Coronary artery (tissue), 2 donors: ENCODE measurements at regions not wholly inside any gene's neighbourhood (a gene's known extent, or its start where the extent isn't known, plus 50 kb on each side); places are given as distances from the start of the nearest gene placed in this dataset.

ENCODE experiments used
- DNase-seq: peaks from one replicate; pipeline ENCODE4 v3.0.0-alpha.2; 2017; ENCODE audit warnings: low spot score
- H3K27ac ChIP-seq, 2 donors: fragments of 200-600 bp; sonication (generic); one replicate each; pipeline ENCODE4 v1.5.1; 2016 to 2019
- H3K4me3 ChIP-seq: fragments of 200-600 bp; sonication (generic); 2 replicates; pipeline ENCODE4 v1.5.1; 2016; ENCODE audit warnings: mild to moderate bottlenecking, moderate library complexity
- CTCF ChIP-seq: fragments of 200-600 bp; sonication (generic); IDR thresholded peaks from one replicate; pipeline ENCODE4 v1.5.1; 2019; ENCODE audit warnings: antibody characterized with exemption

GRCh38 chr2:16466133-16466820 lies 199.4 kb downstream of the CYRIA start:
- no peak for TF ChIP-seq CTCF
- no peak overlapping the region for H3K27ac ChIP-seq
- no peak for DNase-seq
- H3K4me3 ChIP-seq, result no peak overlapping the region

DNA sequence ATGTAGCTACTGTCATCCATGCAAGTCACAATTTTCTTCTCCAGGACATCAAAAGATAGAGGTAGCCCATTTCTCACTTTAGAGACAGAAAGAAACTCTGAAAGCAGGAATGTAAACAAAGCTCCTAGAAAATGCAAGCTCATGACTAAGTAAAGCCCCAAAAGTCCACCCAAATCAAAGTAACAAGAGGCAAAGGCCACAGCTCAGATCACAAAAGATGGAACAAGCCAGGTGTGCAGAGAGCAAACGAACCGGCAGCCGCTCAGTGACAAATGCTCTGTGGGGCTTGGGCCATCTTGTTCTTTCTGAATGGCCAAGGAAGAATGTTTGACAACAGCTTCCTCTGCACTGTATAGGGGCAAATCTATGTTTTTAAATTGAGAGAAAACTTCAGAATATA lies 201.0 kb downstream of the CYRIA start:
- Histone ChIP-seq H3K27ac (no peak overlapping the region), H3K4me3 (no peak overlapping the region)
- no peak for TF ChIP-seq CTCF
- DNase-seq, result no peak

- no peak for TF ChIP-seq CTCF
- H3K27ac ChIP-seq, result no peak overlapping the region
- no peak for DNase-seq
- H3K4me3 ChIP-seq, result no peak overlapping the region
Observed at GRCh38 chr2:16462958-16463357, 202.7 kb downstream of the CYRIA start.

GRCh38 chr2:16461672-16462071 lies 204.0 kb downstream of the CYRIA start:
- DNase-seq, result no peak
- Histone ChIP-seq H3K27ac (no peak overlapping the region), H3K4me3 (no peak overlapping the region)
- no peak for TF ChIP-seq CTCF

- TF ChIP-seq CTCF, result no peak
- no peak for DNase-seq
- Histone ChIP-seq H3K27ac (no peak overlapping the region), H3K4me3 (no peak overlapping the region)
Observed at GRCh38 chr2:16459606-16460005, 206.0 kb downstream of the CYRIA start.

- no peak for DNase-seq
Observed at GRCh38 chr2:16454621-16455020, 211.0 kb downstream of the CYRIA start.

More at GRCh38 chr2:16454621-16455020, 211.0 kb downstream of the CYRIA start:
- no peak for TF ChIP-seq CTCF
- H3K4me3 ChIP-seq, result no peak overlapping the region
- no peak overlapping the region for H3K27ac ChIP-seq
